Esophagus muscularis mucosa (tissue), 4 donors: ENCODE measurements at regions not wholly inside any gene's neighbourhood (a gene's known extent, or its start where the extent isn't known, plus 50 kb on each side); places are given as distances from the start of the nearest gene placed in this dataset.

Source experiments
- DNase-seq: peaks from one replicate; pipeline ENCODE4 v3.0.0-alpha.2; 2017; ENCODE audit errors: extremely low spot score
- H3K27ac ChIP-seq, 4 donors: fragments of 200-600 bp; sonication (generic); replicated peaks in 1 of 4; 1 replicate in 3 of 4; 2 replicates in 1 of 4; pipeline ENCODE4 v1.5.1; 2016 to 2019; ENCODE audit warnings: mild to moderate bottlenecking in 1 of 4
- H3K27me3 ChIP-seq, 4 donors: fragments of 200-600 bp; sonication (generic); one replicate each; pipeline versions ENCODE4 v1.5.1 to v1.6.0; 2016 to 2019
- H3K36me3 ChIP-seq, 4 donors: fragments of 200-600 bp; sonication (generic); one replicate each; pipeline ENCODE4 v1.5.1; 2016 to 2019
- H3K4me1 ChIP-seq, 4 donors: fragments of 200-600 bp; sonication (generic); one replicate each; pipeline ENCODE4 v1.5.1; 2016 to 2019
- H3K4me3 ChIP-seq, 4 donors: fragments of 200-600 bp; sonication (generic); 1 replicate in 2 of 4; 2 replicates in 2 of 4; pipeline ENCODE4 v1.5.1; 2016 to 2019; ENCODE audit warnings: mild to moderate bottlenecking in 4 of 4, moderate library complexity in 1 of 4
- H3K9me3 ChIP-seq, 4 donors: fragments of 200-600 bp; sonication (generic); 1 replicate in 3 of 4; 2 replicates in 1 of 4; pipeline ENCODE4 v1.5.1; 2016 to 2019
- EP300 ChIP-seq: sonication (generic); formaldehyde crosslinking; IDR thresholded peaks from one replicate; pipeline ENCODE4 v1.6.1; 2017; ENCODE audit warnings: antibody characterized with exemption
- POLR2A ChIP-seq: fragments of 450-650 bp; IDR thresholded peaks from one replicate; pipeline ENCODE4 v1.6.1; 2017; ENCODE audit warnings: antibody characterized with exemption, moderate library complexity, mild to moderate bottlenecking, low read depth
- POLR2AphosphoS5 ChIP-seq, 2 donors: sonication (generic); formaldehyde crosslinking; IDR thresholded peaks; one replicate each; pipeline ENCODE4 v1.6.1; 2017; ENCODE audit warnings: antibody characterized with exemption in 2 of 2
- WGBS: methylation state at CpG from one replicate; pipeline ENCODE4 v1.1.5; 2018; 5-methylcytosine and 5-hydroxymethylcytosine counted together
- intact Hi-C: fragments of 100-400 bp; cut with DNase I; formaldehyde crosslinking; loops from one replicate; pipeline ENCODE4 v1.15.1; 2023
- TF ChIP-seq, protein P1 (sequence below), 3 experiments: fragments of 200-600 bp in 2 of 3; fragments of 450-650 bp in 1 of 3; sonication (generic) in 2 of 3; IDR thresholded peaks; one replicate each; pipeline ENCODE4 v1.5.1; 2017 to 2019; ENCODE audit warnings: antibody characterized with exemption in 3 of 3, mild to moderate bottlenecking in 2 of 3, moderate library complexity in 1 of 3

- no peak overlapping the region for H3K27ac ChIP-seq
- H3K9me3 ChIP-seq = no peaks in the 10 kb centered on the region
- DNase-seq = no peak
- TF ChIP-seq, protein P1, sequence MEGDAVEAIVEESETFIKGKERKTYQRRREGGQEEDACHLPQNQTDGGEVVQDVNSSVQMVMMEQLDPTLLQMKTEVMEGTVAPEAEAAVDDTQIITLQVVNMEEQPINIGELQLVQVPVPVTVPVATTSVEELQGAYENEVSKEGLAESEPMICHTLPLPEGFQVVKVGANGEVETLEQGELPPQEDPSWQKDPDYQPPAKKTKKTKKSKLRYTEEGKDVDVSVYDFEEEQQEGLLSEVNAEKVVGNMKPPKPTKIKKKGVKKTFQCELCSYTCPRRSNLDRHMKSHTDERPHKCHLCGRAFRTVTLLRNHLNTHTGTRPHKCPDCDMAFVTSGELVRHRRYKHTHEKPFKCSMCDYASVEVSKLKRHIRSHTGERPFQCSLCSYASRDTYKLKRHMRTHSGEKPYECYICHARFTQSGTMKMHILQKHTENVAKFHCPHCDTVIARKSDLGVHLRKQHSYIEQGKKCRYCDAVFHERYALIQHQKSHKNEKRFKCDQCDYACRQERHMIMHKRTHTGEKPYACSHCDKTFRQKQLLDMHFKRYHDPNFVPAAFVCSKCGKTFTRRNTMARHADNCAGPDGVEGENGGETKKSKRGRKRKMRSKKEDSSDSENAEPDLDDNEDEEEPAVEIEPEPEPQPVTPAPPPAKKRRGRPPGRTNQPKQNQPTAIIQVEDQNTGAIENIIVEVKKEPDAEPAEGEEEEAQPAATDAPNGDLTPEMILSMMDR (IDR thresholded peaks at IDR 0.05) = no peak
- TF ChIP-seq POLR2A = no peak
- no peak for TF ChIP-seq EP300
- no peak for TF ChIP-seq POLR2AphosphoS5 (IDR thresholded peaks at IDR 0.05)
- H3K27me3 ChIP-seq = no peaks in the 10 kb centered on the region
- H3K36me3 ChIP-seq = no peaks in the 10 kb centered on the region
- intact Hi-C loops = no loop called here
- no peaks in the 10 kb centered on the region for H3K4me1 ChIP-seq
- 54% methylated on average over 4 of the region's 4 CpGs for WGBS
- no peak overlapping the region for H3K4me3 ChIP-seq
Measured at GRCh38 chr11:96595011-96595410, 205.2 kb downstream of the JRKL start.

GRCh38 chr11:96607864-96608558, 218.2 kb downstream of the JRKL start:
- H3K36me3 ChIP-seq = no peaks in the 10 kb centered on the region
- no peak overlapping the region for H3K4me3 ChIP-seq
- H3K9me3 ChIP-seq = peaks cover 0 to 4% (median 0%) of the 10 kb centered on the region in 4 donors
- WGBS = 78% methylated on average over 4 of the region's 4 CpGs
- H3K27ac ChIP-seq = no peak overlapping the region
- H3K27me3 ChIP-seq = no peaks in the 10 kb centered on the region
- DNase-seq = no peak
- intact Hi-C loops = no loop called here
- TF ChIP-seq POLR2A = no peak
- no peak for TF ChIP-seq EP300
- TF ChIP-seq, protein P1 (IDR thresholded peaks at IDR 0.05) = no peak
- no peak for TF ChIP-seq POLR2AphosphoS5 (IDR thresholded peaks at IDR 0.05)
- H3K4me1 ChIP-seq = no peaks in the 10 kb centered on the region

DNA sequence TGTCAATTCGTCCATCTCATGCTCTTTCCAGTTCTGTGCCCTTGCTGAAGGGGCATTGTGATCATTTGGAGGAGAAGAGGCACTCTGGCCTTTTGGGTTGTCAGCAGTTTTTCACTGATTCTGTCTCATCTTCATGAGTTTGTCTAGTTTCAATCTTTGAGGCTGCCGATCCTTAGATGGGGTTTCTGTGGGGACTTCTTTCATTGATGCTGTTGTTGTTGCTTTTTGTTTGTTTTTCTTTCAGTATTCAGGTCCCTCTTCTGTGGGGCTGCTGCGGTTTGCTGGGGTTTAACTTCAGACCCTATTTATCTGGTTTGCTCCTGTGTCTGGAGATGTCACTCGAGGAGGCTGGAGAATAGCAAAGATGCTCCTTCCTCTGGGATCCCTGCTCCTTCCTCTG, 224.3 kb downstream of the JRKL start:
- 75% methylated on average over 4 of the region's 4 CpGs for WGBS
- Histone ChIP-seq H3K27me3 (no peaks in the 10 kb centered on the region), H3K36me3 (no peaks in the 10 kb centered on the region), H3K27ac (no peak overlapping the region), H3K4me1 (no peaks in the 10 kb centered on the region), H3K9me3 (peaks cover 0 to 4% (median 0%) of the 10 kb centered on the region in 4 donors), H3K4me3 (no peak overlapping the region)
- TF ChIP-seq POLR2AphosphoS5 (IDR thresholded peaks at IDR 0.05) (no peak), POLR2A (no peak), EP300 (no peak)
- TF ChIP-seq, protein P1 (IDR thresholded peaks at IDR 0.05) = no peak
- DNase-seq = no peak
- intact Hi-C loops = no loop called here

DNA sequence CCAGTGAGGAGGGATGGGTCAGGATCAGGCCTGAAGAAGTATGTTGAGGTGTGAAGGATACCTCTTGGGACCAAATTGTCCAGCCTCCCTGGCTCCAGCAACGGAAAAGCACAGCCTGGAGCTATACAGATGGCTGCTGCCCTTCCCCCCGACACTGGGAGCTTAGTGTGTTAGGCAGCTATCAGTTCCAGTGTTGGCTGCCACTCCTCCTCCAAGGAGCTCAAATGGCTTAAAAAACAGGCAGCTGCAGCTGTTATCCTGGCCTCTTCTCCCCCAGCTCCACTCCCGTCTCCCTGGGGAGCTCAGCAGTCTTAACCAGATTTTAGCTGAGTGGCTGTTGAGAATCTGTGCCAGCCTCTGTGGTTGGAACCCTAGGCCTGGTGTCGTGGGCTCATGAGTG, 225.0 kb downstream of the JRKL start:
- H3K9me3 ChIP-seq = peaks cover 0 to 4% (median 0%) of the 10 kb centered on the region in 4 donors
- H3K4me3 ChIP-seq = no peak overlapping the region
- H3K27ac ChIP-seq = no peak overlapping the region
- DNase-seq = no peak
- intact Hi-C loops = no loop called here
- H3K27me3 ChIP-seq = no peaks in the 10 kb centered on the region
- TF ChIP-seq POLR2AphosphoS5 (IDR thresholded peaks at IDR 0.05) (no peak), POLR2A (no peak), EP300 (no peak)
- TF ChIP-seq, protein P1 (IDR thresholded peaks at IDR 0.05) = no peak
- H3K36me3 ChIP-seq = no peaks in the 10 kb centered on the region
- H3K4me1 ChIP-seq = no peaks in the 10 kb centered on the region
- 41% methylated on average over 4 of the region's 4 CpGs for WGBS
